WTC11 (cell line): ENCODE measurements at regions not wholly inside any gene's neighbourhood (a gene's known extent, or its start where the extent isn't known, plus 50 kb on each side); places are given as distances from the start of the nearest gene placed in this dataset.

Experiments
- CTCF ChIP-seq: fragments of 200-600 bp; IDR thresholded peaks from 2 replicates; pipeline ENCODE4 v1.8.0; 2022; ENCODE audit warnings: antibody characterized with exemption
- FOXJ3 ChIP-seq: sonication (generic); formaldehyde crosslinking; IDR thresholded peaks from 2 replicates; pipeline ENCODE4 v1.9.0; 2021; ENCODE audit warnings: missing genetic modification reagents, mild to moderate bottlenecking, borderline replicate concordance
- FOXP1 ChIP-seq: sonication (generic); formaldehyde crosslinking; IDR thresholded peaks from 2 replicates; pipeline ENCODE4 v1.8.0; 2022; ENCODE audit warnings: missing genetic modification reagents, mild to moderate bottlenecking, moderate library complexity, borderline replicate concordance
- KAT7 ChIP-seq: sonication (generic); formaldehyde crosslinking; IDR thresholded peaks from 2 replicates; pipeline ENCODE4 v1.8.1; 2023; ENCODE audit warnings: missing genetic modification reagents, mild to moderate bottlenecking, borderline replicate concordance
- MAX ChIP-seq: sonication (generic); formaldehyde crosslinking; IDR thresholded peaks from 2 replicates; pipeline ENCODE4 v1.8.0; 2022; ENCODE audit warnings: mild to moderate bottlenecking, missing genetic modification reagents
- NFE2L1 ChIP-seq: sonication (generic); formaldehyde crosslinking; IDR thresholded peaks from 2 replicates; pipeline ENCODE4 v1.8.1; 2023; ENCODE audit warnings: missing genetic modification reagents
- NFYB ChIP-seq: sonication (generic); formaldehyde crosslinking; conservative IDR thresholded peaks from 2 replicates; pipeline ENCODE4 v1.8.0; 2022; ENCODE audit warnings: low read depth, missing genetic modification reagents
- TCF7 ChIP-seq: sonication (generic); formaldehyde crosslinking; IDR thresholded peaks from 2 replicates; pipeline ENCODE4 v1.8.0; 2022; ENCODE audit warnings: mild to moderate bottlenecking, low read depth, missing genetic modification reagents, moderate library complexity
- USF2 ChIP-seq: sonication (generic); formaldehyde crosslinking; IDR thresholded peaks from 2 replicates; pipeline ENCODE4 v1.8.1; 2023; ENCODE audit warnings: mild to moderate bottlenecking, missing genetic modification reagents, moderate library complexity
- ZNF532 ChIP-seq: fragments of 250-450 bp; sonication (Bioruptor Pico); IDR thresholded peaks from 2 replicates; pipeline ENCODE4 v1.9.0; 2021; ENCODE audit warnings: mild to moderate bottlenecking, borderline replicate concordance

GRCh38 chr2:165033402-165033801 is 78.1 kb upstream of the SLC38A11 start:
- TF ChIP-seq NFE2L1 (CRISPR knock-in tag) (no peak), ZNF532 (CRISPR knock-in tag) (no peak), USF2 (CRISPR knock-in tag) (no peak), FOXJ3 (CRISPR knock-in tag) (no peak), CTCF (no peak), FOXP1 (no peak), TCF7 (CRISPR knock-in tag) (no peak), KAT7 (CRISPR knock-in tag) (no peak), NFYB (CRISPR knock-in tag) (no peak), MAX (CRISPR knock-in tag) (no peak)
